Panc1 (cell line): ENCODE measurements at regions not wholly inside any gene's neighbourhood (a gene's known extent, or its start where the extent isn't known, plus 50 kb on each side); places are given as distances from the start of the nearest gene placed in this dataset.

Experiments used
- ATAC-seq: fragments of 200-7000 bp; cut with Tn5 transposase; 2 replicates; pipeline ENCODE4 v1.9.1; 2020; ENCODE audit warnings: mild to moderate bottlenecking, moderate library complexity
- BruUV-seq: library from RNA; stranded (reverse); fragments of 400-500 nt; replicated peaks from 2 replicates; lab custom pipeline; 2021; lab: Mats Ljungman, UMichigan
- CTCF ChIA-PET: fragments of 300-600 bp; sonication (Branson Sonifier 250); formaldehyde crosslinking; loops from one replicate; lab custom pipeline; 2022; ENCODE audit warnings: antibody characterized with exemption; lab: Charles Lee
- POLR2A ChIA-PET: fragments of 300-600 bp; sonication (Branson Sonifier 250); formaldehyde crosslinking; loops from one replicate; lab custom pipeline; 2022; ENCODE audit warnings: antibody characterized with exemption; lab: Charles Lee
- DNase-seq: peaks from one replicate; pipeline ENCODE4 v3.0.0-alpha.2; 2010; ENCODE audit warnings: low read depth, low spot score
- H3K27ac ChIP-seq: 2 replicates; pipeline ENCODE4 v1.5.1; 2011; ENCODE audit warnings: mild to moderate bottlenecking, low read length, inconsistent platforms
- H3K27me3 ChIP-seq: fragments of 200-500 bp; sonication (Bioruptor generic); 2 replicates; pipeline ENCODE4 v1.6.0; 2014; ENCODE audit warnings: low read length, inconsistent platforms; ENCODE audit not compliant: control insufficient read depth, insufficient read depth
- H3K36me3 ChIP-seq: fragments of 200-500 bp; sonication (Bioruptor generic); 2 replicates; pipeline ENCODE4 v1.5.1; 2014; ENCODE audit warnings: inconsistent platforms, mild to moderate bottlenecking, low read length, moderate library complexity; ENCODE audit not compliant: control insufficient read depth, insufficient read depth
- H3K4me1 ChIP-seq: 2 replicates; pipeline ENCODE4 v1.5.1; 2011; ENCODE audit warnings: inconsistent platforms, mild to moderate bottlenecking, low read length, moderate library complexity; ENCODE audit not compliant: control insufficient read depth, insufficient read depth
- H3K4me3 ChIP-seq, 2 experiments: 2 replicates each; pipeline ENCODE4 v1.5.1; 2011 to 2012; ENCODE audit warnings: low read depth in 2 of 2, low read length in 2 of 2, mild to moderate bottlenecking in 2 of 2, inconsistent platforms in 1 of 2, moderate library complexity in 1 of 2
- H3K9me3 ChIP-seq: fragments of 200-500 bp; sonication (Bioruptor generic); 2 replicates; pipeline ENCODE4 v1.5.1; 2014; ENCODE audit warnings: low read depth, mild to moderate bottlenecking, inconsistent platforms, low read length, moderate library complexity; ENCODE audit not compliant: control insufficient read depth, insufficient read depth
- CTCF ChIP-seq: fragments of 450-650 bp; IDR thresholded peaks from 2 replicates; pipeline ENCODE4 v1.5.1; 2017; ENCODE audit warnings: mild to moderate bottlenecking
- POLR2AphosphoS5 ChIP-seq: IDR thresholded peaks from 2 replicates; pipeline ENCODE4 v1.6.1; 2012; ENCODE audit warnings: mild to moderate bottlenecking, low read depth, low read length, moderate library complexity
- REST ChIP-seq, 2 experiments: IDR thresholded peaks; 2 replicates each; pipeline ENCODE4 v1.6.1; 2011 to 2012; ENCODE audit warnings: low read depth in 2 of 2, control low read depth in 1 of 2, low read length in 1 of 2, mild to moderate bottlenecking in 1 of 2, moderate library complexity in 1 of 2; ENCODE audit not compliant: insufficient read depth in 1 of 2
- SIN3A ChIP-seq: IDR thresholded peaks from 2 replicates; pipeline ENCODE4 v1.6.1; 2012; ENCODE audit warnings: low read depth, mild to moderate bottlenecking, low read length, moderate library complexity, borderline replicate concordance; ENCODE audit not compliant: insufficient read depth
- TCF7L2 ChIP-seq: IDR thresholded peaks from 2 replicates; pipeline ENCODE4 v1.6.1; 2011; ENCODE audit warnings: mild to moderate bottlenecking, low read depth, low read length, inconsistent platforms
- in situ Hi-C: cut with HindIII; loops from 2 replicates; pipeline ENCODE4 v1.10.0; 2016; ENCODE audit warnings: low sequenced_read_pairs, low pct_unique_long_range_greater_than_20kb
- intact Hi-C: fragments of 100-400 bp; cut with micrococcal nuclease; formaldehyde crosslinking; loops from one replicate; pipeline ENCODE4 v1.10.0; 2022; ENCODE audit not compliant: unreplicated experiment

- no peak for TF ChIP-seq SIN3A
- no peak for TF ChIP-seq POLR2AphosphoS5
- no peak for TF ChIP-seq REST (IDR thresholded peaks at IDR 0.05; ENCODE audit: insufficient read depth in 1 of 2, low read depth in 2 of 2, low read length in 1 of 2)
- no peak for TF ChIP-seq TCF7L2
- TF ChIP-seq CTCF = no peak
- H3K4me1 ChIP-seq = no peaks in the 10 kb centered on the region
- ChIA-PET POLR2A (no interaction called here), CTCF (no interaction called here)
- BruUV-seq = no TSS peak
- intact Hi-C loops (no loop called here), in situ Hi-C loops (no loop called here)
- H3K36me3 ChIP-seq = no peaks in the 10 kb centered on the region
- no peaks in the 10 kb centered on the region for H3K9me3 ChIP-seq
- no peak overlapping the region for H3K4me3 ChIP-seq
- H3K27ac ChIP-seq = no peak overlapping the region
- H3K27me3 ChIP-seq = peaks cover 19% of the 10 kb centered on the region
- DNase-seq (no peak), ATAC-seq (no peak)
Measured at GRCh38 chr10:128695931-128696330, 569.7 kb upstream of the MKI67 start.

GRCh38 chr10:128697437-128697836 lies 571.2 kb upstream of the MKI67 start:
- H3K27me3 ChIP-seq = peaks cover 19% of the 10 kb centered on the region
- H3K4me3 ChIP-seq = no peak overlapping the region
- no peaks in the 10 kb centered on the region for H3K4me1 ChIP-seq
- intact Hi-C loops = no loop called here
- H3K36me3 ChIP-seq = no peaks in the 10 kb centered on the region
- ChIA-PET POLR2A (no interaction called here), CTCF (no interaction called here)
- in situ Hi-C loops = no loop called here
- ATAC-seq = no peak
- no peaks in the 10 kb centered on the region for H3K9me3 ChIP-seq
- no peak for DNase-seq
- TF ChIP-seq CTCF = no peak
- no peak for TF ChIP-seq SIN3A
- no peak for TF ChIP-seq TCF7L2
- no TSS peak for BruUV-seq
- no peak overlapping the region for H3K27ac ChIP-seq

- Histone ChIP-seq H3K9me3 (no peaks in the 10 kb centered on the region), H3K4me1 (no peaks in the 10 kb centered on the region), H3K27me3 (peaks cover 17% of the 10 kb centered on the region), H3K27ac (no peak overlapping the region), H3K4me3 (no peak overlapping the region), H3K36me3 (no peaks in the 10 kb centered on the region)
- ChIA-PET POLR2A (no interaction called here), CTCF (no interaction called here)
- ATAC-seq (no peak), DNase-seq (no peak)
- TF ChIP-seq CTCF (no peak), POLR2AphosphoS5 (no peak)
- no TSS peak for BruUV-seq
- in situ Hi-C loops (no loop called here), intact Hi-C loops (no loop called here)
Measured at GRCh38 chr10:128701381-128701780, 575.2 kb upstream of the MKI67 start.
